ENCODE measurements at regions not wholly inside any gene's neighbourhood (a gene's known extent, or its start where the extent isn't known, plus 50 kb on each side); places are given as distances from the start of the nearest gene placed in this dataset.

- TF ChIP-seq SIN3A (IDR thresholded peaks at IDR 0.05; ENCODE audit: low read depth) (no peak), ELF1 (IDR thresholded peaks at IDR 0.05; ENCODE audit: borderline replicate concordance, low read depth) (no peak), YY1 (IDR thresholded peaks at IDR 0.05; ENCODE audit: extremely low read depth, insufficient replicate concordance, low read depth, low read length) (no peak), POLR2A (IDR thresholded peaks at IDR 0.05; ENCODE audit: borderline replicate concordance, extremely low read depth, insufficient read depth, insufficient read length) (no peak), ATF3 (IDR thresholded peaks at IDR 0.05) (no peak), CTCF (IDR thresholded peaks at IDR 0.05 in 2 of 3, conservative IDR thresholded peaks at IDR 0.05 in 1 of 3; ENCODE audit: borderline replicate concordance in 1 of 3, insufficient read depth in 1 of 3, low read depth in 2 of 3, low read length in 2 of 3) (no peak), MAX (IDR thresholded peaks at IDR 0.05) (no peak), ZBTB33 (IDR thresholded peaks at IDR 0.05; ENCODE audit: extremely low read depth, insufficient replicate concordance, low read length) (no peak), SRF (IDR thresholded peaks at IDR 0.05; ENCODE audit: low read depth) (no peak), ZNF274 (IDR thresholded peaks at IDR 0.05; ENCODE audit: low read depth, low read length) (no peak)
These were observed 256.9 kb downstream of the SQOR start for GRCh38 chr15:45891766-45892165.

All from HCT116 (cell line).